GM21619 (cell line): ENCODE measurements at regions not wholly inside any gene's neighbourhood (a gene's known extent, or its start where the extent isn't known, plus 50 kb on each side); places are given as distances from the start of the nearest gene placed in this dataset.

ENCODE experiments used
- ATAC-seq: cut with Tn5 transposase; IDR thresholded peaks from one replicate; pipeline ENCODE4 v1.9.1; 2021; ENCODE audit not compliant: unreplicated experiment

DNA sequence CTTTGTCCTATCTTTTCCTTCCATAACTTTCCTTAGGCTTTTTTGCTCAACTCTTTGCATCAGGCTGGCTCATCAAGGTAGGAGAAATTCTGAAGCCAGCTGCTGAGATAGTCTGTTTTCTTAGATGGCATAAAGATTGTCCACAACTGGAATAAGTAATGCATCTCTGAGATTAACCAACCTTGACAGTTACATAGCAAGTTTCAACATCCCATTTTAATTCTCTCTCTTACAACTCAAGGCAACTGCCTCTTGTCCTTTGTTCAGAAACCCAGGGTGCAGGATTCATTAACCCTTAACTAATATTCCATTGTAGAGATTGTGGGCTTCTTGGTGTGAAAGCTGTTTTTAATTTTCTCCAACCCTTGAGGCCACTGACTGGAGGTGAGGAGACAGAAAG, 239.2 kb downstream of the LACC1 start:
- ATAC-seq = no peak

DNA sequence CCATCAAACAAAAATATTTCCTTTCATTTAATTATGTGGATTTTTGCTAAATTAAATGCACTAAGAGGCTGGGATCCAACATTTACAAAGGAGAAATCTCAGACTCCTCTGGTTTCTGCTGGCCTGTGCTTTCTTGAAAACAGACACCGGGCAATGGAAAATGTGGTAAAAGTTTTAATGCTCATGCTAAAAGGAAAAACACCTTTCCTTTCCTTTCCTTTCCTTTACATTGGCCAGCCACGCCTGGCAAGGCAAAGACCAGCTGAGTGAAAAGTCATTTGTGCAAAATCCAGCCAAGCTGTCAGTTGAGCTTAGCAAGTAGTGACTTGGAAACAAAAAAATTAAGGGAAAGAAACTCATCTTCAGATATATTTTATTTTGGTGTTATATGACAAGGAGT, 240.3 kb downstream of the LACC1 start:
- ATAC-seq = no peak

DNA sequence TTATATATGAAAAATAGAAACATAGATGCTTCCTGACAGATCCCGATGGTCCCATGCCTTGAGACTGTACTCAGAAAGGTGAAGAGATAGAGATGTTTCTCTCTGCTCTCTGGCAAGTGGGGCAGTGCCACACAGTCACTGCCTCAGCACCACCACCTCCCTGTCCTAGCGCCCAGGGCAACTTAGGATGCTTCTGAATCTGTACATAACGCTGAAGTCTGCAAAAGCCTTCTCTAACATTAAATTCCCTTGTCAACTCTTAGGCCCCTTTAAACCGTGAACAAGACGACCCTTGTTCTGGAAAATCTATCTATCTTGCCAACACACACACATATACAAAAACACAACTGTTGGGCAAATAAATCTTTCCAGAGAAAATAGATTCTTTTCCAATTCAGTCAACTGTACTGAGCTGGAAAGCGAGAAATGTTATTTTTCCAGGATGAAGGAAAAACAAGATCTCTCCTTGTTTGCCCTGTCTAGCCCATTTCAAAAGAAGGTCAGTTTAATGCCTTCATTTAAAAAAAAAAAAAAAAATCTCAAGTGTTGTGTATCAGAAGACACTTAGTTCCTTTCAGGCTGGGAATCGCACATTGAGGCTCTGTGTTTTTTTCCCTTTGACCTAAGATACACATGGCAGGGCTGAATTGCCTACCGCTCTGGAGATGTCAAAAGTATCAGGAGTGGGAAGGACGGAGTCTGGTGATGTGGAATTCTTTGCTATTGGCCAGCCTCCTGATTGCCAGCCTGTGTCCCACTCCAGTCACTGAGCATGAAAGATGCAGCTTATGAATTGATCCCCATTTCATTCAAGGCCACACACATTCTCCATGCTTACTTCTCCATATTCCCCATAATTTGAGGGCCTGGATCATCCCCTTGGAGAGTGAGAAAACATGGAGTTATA, 241.4 kb downstream of the LACC1 start:
- no peak for ATAC-seq

DNA sequence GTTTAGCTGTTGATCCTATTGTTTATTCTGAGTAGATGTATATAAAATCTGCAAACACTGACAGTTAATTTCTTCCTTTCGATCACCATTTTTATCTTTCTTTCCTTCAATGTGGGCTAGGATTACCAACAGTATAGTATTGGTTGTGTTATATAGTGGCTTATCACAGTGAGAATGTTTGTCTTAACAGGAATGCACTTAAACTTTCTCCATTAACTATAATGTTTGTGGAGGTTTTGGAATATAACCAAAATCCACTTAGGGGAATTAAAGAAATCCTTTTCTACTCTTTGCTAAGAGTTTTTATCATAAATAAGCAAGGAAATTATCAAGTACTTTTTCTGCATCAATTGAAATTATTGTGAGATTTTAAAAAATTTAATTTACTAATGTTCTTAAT, 244.6 kb downstream of the LACC1 start:
- no peak for ATAC-seq

DNA sequence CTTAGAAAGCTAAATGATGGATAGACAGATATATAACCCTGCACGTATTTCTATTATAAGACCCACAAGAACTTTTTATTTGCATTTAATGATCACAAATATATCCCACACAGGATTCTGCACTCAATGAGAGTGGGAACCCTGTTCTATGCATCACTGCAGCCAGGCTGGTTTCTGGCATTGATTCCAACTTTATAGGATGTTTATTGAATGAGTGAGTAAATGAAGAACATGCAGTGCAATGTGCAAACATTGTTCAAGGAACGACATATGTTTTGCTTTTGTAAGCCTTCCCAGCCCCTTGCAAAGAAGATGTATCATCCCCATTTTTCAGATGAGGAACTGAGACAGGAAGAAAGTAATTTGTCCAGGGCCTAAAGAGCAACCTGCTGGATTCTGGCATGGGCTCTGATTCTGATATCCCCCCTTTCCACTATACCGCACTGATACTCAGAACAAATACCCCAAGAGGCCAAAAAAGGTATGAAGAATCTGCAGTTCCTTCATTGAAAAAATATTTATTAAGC, 246.3 kb downstream of the LACC1 start:
- no peak for ATAC-seq

DNA sequence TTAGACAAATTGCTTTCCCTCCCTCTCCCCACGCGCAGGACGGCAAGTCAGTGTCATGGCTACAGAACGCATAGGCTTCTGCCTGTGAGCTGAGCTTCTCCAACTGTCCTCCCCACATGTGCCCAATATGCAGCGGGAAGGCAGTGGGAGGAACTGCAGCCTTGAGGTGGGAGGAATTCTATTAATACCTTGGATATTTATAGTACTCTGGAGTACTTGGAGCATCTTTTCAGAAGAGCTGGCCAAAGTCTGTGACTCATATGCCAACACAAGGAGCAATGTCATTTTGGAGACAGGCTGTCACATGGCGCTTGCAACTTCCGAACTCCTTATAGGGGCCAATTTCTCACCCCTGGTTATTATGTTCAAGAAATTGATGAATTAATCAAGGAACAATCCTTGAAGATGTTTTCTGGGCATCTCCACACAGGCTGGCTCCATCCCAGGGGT, 245.0 kb upstream of the SERP2 start:
- no peak for ATAC-seq

DNA sequence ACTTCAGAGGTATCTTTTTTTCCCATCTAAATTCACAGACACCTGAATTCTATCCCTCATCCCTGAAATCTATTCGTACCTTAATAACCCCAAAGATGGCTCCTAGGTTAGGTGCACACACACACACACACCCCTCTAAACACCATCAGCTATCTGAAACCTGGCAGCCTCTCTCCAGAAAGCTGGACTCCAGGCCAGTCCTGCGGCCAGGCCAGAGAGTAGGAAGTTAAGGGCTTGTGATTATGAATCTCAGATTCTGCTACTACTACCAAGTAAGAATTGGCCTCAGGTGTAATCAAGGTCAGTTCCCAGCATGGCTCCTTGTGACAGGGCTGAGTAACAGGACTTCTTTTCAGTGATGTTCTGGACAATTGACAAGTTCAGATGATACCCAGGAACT, 244.2 kb upstream of the SERP2 start:
- ATAC-seq = no peak

DNA sequence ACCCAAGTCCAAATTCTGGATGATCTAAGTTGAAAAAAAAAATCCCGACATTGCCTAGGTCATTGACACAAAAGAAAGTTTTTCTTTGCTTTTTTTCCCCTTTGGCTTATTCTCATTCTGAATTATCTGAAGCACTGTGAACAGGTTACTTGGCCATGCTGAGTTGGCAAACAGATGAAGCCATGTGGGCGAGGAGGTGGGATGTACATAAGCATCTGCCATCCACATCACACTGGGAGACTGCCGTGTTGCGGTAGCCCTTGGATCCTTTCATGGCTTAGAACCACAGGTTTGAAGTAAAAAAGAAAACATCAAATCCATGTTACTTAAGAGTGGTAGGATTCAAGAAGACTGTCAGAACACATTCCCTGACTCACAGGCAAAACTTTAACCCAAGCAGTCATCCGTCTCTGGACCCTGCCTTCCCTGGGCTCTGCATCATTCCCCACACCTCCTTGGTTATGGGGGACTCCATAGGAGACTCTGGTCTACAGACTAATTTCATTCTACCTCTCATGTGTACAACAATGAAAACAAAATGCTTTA, 242.5 kb upstream of the SERP2 start:
- ATAC-seq = no peak

DNA sequence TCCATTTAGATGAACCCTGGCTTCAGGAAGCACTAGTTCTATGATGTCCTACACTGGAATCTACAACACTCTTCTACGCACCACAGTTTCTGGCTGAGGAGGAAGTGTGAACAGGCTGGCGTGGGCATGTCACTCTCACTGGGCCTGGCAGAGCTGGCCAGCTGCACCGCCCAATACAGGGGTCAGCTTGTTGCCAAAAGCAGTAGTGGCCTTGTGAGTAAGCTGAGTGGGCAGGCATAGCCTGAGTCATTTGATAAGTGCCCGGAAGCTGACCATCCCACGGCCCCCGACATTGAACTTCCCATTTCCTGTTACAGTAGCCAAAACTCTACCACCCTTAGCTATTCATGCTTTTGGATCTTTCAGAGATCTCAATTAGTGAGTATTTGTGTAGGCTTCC, 240.9 kb upstream of the SERP2 start:
- ATAC-seq = no peak

DNA sequence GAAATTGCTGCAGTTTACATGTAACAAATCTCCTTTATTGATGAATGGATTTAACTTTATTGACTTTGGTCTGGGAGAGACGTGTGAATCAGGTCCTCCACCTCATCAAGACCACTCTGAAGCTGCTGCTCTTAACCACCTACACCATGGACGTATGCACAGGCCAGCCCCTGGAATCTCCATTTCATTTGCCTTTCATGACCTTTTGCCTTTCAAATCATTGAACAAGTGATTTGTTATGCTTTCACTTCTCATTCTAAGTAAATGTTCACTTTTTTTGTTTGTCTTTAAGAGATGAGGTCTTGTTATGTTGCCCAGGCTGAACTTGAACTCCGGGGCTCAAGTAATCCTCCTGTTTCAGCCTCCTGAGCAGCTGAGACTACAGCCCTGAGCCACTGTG, 240.0 kb upstream of the SERP2 start:
- no peak for ATAC-seq

DNA sequence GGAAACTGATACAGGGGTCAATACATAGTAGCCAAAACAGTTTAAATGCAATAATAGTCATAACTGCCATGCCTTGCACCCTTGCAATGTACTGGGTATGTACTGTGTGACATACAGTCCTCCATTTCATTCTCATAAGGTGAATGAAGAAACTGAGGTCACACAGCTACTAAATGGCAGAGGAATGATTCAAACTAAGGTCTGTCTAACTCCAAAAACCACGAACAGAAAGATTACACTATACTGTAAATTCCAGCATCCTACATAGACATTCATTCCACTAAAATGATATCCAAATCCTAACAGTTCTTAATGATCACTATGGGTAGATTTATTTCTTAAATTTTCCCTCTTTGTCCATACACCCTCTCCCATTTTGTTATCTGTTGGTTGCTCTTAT, 238.1 kb upstream of the SERP2 start:
- no peak for ATAC-seq

DNA sequence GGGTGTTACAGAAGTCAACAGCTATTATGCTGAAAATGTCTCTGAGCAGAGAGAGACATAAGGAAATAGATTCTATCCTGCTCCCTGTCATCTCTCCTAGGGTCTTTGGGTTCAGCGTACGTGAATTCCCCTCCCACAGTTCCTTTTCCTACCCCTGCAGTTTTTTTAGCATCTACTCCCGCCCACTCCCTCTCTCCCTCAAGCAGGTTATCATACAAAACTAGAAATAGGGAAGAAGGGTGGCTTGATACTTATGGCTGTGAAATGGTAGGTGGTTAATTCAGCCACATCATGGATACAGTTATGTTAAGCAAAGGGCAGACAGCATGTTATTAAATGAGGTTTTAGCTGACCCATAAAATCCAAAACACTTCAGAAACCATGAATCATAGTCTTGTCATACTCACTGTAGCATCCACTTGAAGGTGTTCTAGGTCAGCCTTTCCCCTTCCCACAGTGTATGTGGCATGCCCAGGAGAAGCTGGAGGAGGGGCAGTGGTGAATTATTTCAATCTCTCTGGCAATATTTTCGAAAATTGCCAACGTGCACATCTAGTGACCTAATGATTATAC, 236.8 kb upstream of the SERP2 start:
- no peak for ATAC-seq

DNA sequence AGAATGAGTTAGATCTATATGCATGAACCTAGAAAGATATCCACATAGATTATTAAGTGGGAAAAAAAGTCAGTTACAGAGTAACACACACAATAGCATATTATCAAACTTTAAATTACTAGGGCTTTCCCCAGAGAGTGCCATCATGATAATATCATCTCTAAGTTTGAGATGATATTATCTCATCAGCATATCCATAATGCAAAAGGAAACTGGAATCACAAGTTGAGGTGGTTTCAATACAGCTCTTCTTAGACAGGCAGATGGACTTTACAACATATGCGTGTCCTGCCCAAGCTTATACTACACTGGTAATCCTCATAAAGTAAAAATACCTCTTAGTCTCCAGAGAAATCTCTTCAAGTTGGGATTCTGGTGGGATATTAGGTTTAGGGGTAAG, 236.2 kb upstream of the SERP2 start:
- ATAC-seq = no peak

DNA sequence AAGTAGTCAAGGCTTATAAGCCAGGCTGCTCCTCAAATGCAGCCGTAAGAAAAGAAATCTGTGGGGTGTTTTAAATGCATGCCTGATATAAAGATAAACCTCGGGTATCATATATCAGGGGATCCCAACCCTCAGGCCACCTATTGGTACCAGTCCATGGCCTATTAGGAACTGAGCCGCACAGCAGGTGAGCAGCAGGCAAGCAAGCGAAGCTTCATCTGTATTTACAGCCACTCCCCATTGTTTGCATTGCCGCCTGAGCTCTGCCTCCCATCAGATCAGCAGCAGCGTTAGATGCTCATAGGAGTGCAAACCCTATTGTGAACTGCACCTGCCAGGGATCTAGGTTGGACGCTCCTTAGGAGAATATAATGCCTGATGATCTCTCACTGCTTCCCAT, 233.5 kb upstream of the SERP2 start:
- ATAC-seq = no peak

DNA sequence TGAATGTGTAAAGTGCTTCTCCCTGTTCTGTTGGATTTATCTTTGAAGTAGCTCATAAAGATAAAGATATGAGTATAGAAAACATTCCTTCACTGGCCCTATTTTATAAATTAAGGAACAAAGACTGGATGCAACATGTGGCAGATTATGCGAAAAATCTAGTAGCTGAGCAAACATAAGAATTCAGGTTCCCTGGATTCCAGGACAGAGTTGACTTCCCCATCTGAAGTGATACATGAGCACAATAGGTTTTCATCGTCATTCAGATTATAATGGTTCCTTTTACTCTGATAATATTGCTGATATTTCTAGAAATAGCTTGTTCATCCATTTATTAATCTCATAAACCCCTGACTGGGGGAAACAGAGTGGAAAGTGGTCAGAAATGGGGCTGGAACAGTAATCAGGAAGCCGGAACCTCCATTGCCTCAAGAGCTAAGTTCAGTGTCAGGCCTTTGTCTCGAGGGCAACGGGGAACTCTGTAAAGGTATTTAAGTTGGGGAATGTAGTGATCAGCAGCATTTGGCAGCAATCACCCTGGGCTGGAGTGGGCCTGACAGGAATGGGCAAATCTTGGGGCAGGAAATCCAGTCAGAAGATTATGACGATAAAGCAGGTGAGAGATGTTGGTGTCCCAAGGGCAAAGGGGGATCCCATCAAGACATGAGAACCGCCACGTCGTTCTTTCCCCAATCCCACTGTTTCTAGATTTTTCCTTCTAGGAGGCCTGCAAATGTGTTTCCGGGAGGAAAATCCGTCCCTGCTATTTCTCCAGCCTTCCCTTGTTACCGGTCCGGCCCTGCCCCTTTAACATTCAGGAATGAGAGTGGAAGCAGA, 232.5 kb upstream of the SERP2 start:
- ATAC-seq = no peak

DNA sequence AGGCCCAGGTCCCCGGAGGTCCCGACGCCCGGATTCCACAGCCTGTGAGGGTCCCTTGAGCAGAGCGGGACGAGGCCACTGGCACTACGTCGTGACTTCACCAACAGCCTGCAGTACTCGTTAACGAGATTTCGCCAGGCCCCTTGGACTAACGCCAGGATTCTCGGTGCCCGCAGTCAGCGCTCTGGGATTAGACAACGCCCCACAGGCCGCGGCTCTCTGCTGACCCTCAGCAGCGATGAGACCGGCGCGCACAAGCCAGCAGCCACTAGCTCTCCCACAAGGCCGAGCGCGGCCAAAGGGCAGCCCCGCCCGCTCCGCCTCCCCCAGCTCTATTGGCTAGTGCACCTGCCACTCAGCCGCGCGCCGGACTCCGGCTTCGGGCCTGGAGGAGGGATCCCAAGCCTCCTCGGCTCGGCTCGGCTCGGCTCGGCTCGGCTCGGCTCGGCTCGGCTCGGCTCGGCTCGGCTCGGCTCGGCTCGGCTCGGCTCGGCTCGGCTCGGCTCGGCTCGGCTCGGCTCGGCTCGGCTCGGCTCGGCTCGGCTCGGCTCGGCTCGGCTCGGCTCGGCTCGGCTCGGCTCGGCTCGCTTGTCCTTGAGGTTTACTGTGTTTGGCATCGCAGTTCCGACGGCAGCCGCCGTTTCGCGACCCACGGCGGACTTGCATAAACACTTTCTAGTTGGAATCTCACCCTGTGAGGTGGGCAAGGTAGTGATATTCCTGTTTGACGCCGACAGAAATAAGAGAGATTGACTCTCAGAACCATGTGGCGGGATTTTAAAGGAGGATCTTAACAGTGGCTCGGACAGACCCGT, 231.7 kb upstream of the SERP2 start:
- ATAC-seq = peak; percentile 100

DNA sequence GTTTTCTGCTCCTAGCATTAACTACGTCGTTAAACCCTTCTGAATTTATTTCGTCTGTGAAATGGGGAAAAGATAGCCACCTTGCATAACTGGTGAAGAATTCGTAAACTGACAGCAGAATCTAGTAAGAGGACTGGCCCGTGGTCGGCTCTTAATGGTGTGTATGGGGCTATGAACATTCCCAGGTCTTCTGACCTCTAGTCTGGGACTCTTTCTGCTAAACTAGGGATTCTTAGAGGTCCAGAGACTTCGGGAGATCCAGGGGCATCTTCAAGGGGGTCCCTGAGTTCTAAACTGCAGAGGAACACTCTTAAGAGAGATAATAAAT, 231.1 kb upstream of the SERP2 start:
- ATAC-seq = no peak

DNA sequence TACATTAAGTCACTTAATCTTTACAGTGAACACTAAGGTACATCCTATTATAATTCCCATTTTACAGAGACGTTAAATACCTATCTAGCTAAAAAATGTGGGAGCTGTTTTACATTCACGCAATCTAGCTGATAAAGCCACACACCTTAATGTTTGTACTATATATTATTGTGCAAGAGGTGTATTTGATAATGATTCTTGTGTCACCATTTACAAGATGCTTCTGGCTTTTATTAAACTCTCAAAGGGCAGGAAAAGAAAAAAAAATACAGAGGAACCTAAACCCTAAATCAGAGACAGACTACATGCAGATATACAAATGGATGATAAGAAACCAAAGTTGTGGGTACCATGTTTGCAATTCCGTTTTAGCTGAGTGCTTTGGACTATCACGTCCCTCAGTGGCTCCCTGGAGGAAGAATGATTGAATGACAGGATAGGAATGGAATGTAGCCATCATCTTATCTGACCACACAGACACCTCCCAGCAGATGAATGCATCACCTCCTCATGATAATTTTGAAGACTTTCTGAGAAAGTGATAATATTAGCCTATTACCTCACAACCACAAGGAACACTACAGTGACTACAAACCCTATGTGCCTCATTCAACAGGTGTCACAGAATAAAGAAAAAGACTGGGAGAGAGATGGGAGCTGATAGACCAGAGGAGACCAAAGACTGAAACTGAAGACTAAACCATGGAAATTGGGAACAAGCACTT, 230.5 kb upstream of the SERP2 start:
- no peak for ATAC-seq

DNA sequence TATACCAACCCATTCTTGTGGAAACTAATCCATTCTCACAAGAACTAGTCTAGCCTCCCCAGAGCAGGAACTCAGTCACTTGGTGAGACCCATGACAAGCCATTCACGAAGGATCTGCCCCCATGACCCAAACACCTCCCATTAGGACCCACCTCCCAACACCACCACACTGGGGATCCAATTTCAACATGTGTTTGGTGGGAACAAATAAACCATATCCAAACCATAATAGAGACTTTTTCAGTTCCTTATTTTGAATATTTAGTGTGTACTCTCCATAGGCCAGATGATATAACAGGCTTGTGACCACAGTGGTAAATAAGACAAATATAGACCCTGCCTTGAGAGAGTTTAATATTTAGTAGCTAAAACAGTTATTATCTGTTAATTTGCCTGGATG, 227.5 kb upstream of the SERP2 start:
- no peak for ATAC-seq

DNA sequence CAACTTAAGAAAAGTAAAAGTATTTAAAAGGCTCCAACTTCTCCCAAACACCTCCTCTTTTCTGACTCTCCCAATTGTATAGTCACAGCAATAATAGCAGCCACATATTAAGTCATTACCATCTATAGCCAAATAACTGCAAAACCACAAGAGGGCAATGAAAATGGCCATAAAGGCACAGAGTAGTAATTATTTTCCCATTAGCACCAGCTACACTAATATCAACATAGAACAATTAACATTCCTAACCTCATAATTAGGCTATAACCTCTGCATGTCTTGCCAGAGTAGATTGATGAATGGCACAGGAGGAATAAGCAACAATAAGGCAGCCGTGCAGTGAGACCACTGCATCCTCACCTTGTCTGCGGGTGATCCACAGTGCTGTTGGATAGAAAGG, 226.4 kb upstream of the SERP2 start:
- ATAC-seq = no peak
